Fibroblast of lung (primary cell): ENCODE measurements at regions not wholly inside any gene's neighbourhood (a gene's known extent, or its start where the extent isn't known, plus 50 kb on each side); places are given as distances from the start of the nearest gene placed in this dataset.

Experiments used
- EZH2 ChIP-seq: IDR thresholded peaks from 2 replicates; pipeline ENCODE4 v1.5.1; 2012; ENCODE audit warnings: low read length, control low read depth, mild to moderate bottlenecking; ENCODE audit errors: missing control alignments
- TF ChIP-seq, protein P1 (sequence below), 2 donors: IDR thresholded peaks in 1 of 2; conservative IDR thresholded peaks in 1 of 2; 1 replicate in 1 of 2; 2 replicates in 1 of 2; pipeline ENCODE4 v1.5.1; 2011 to 2012; ENCODE audit warnings: low read length in 2 of 2, control low read depth in 1 of 2, inconsistent platforms in 1 of 2, low read depth in 1 of 2, mild to moderate bottlenecking in 1 of 2

- TF ChIP-seq, protein P1, sequence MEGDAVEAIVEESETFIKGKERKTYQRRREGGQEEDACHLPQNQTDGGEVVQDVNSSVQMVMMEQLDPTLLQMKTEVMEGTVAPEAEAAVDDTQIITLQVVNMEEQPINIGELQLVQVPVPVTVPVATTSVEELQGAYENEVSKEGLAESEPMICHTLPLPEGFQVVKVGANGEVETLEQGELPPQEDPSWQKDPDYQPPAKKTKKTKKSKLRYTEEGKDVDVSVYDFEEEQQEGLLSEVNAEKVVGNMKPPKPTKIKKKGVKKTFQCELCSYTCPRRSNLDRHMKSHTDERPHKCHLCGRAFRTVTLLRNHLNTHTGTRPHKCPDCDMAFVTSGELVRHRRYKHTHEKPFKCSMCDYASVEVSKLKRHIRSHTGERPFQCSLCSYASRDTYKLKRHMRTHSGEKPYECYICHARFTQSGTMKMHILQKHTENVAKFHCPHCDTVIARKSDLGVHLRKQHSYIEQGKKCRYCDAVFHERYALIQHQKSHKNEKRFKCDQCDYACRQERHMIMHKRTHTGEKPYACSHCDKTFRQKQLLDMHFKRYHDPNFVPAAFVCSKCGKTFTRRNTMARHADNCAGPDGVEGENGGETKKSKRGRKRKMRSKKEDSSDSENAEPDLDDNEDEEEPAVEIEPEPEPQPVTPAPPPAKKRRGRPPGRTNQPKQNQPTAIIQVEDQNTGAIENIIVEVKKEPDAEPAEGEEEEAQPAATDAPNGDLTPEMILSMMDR (conservative IDR thresholded peaks at IDR 0.05 in 1 of 2, IDR thresholded peaks at IDR 0.05 in 1 of 2; ENCODE audit: low read depth in 1 of 2, low read length in 2 of 2) = no peak
- TF ChIP-seq EZH2 = no peak
These were observed 272.9 kb upstream of the KLF6 start for GRCh38 chr10:4057725-4058513.
